Neural progenitor cell (in vitro differentiated cells): ENCODE measurements at regions not wholly inside any gene's neighbourhood (a gene's known extent, or its start where the extent isn't known, plus 50 kb on each side); places are given as distances from the start of the nearest gene placed in this dataset.

Source experiments
- EZH2 ChIP-seq: fragments of 200-600 bp; sonication (generic); IDR thresholded peaks from 2 replicates; pipeline ENCODE4 v1.6.1; 2017; ENCODE audit warnings: antibody characterized with exemption, mild to moderate bottlenecking, moderate library complexity
- EZH2phosphoT487 ChIP-seq: fragments of 200-600 bp; sonication (generic); IDR thresholded peaks from 2 replicates; pipeline ENCODE4 v1.6.1; 2017; ENCODE audit warnings: antibody characterized with exemption
- TF ChIP-seq, protein P1 (sequence below): fragments of 200-600 bp; sonication (generic); IDR thresholded peaks from 2 replicates; pipeline ENCODE4 v1.5.1; 2017; ENCODE audit warnings: antibody characterized with exemption, mild to moderate bottlenecking

DNA sequence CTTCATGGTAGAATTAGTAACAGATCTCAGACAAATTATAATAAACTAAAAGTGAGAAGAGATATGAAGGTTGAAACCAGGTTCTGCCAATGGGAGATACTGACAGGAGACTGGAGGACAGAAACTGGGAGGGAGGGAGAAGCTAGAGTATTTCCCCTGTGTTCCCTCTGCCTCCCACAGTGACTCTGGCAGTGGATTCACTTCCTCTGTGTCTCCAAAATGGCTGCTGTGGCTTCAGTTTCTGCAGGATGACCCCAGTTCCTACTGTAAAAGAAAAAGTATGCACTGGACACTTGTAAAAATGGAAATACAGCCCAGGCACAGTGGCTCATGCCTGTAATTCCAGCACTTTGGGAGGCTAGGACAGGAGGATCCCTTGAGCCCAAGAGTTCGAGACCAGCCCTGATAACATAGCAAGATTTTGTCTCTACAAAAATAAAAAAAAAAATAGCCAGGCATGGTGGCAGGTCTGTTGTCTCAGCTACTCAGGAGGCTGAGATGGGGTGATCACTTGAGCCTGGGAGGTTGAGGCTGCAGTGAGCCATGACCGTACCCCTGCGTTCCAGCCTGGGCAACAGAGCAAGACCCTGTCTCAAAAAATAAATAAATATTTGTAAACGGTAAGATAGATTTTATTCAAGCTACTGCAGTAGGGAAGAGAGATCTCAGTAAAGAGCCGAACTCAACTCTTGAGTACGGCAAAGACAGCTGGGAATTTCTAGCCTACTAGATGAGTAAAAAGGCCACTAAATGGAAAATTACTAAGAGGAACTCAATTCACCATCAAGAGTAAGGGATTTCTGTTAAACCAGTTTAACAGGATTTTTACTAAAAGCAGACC lies 156.6 kb upstream of the TRIM24 start:
- TF ChIP-seq, protein P1, sequence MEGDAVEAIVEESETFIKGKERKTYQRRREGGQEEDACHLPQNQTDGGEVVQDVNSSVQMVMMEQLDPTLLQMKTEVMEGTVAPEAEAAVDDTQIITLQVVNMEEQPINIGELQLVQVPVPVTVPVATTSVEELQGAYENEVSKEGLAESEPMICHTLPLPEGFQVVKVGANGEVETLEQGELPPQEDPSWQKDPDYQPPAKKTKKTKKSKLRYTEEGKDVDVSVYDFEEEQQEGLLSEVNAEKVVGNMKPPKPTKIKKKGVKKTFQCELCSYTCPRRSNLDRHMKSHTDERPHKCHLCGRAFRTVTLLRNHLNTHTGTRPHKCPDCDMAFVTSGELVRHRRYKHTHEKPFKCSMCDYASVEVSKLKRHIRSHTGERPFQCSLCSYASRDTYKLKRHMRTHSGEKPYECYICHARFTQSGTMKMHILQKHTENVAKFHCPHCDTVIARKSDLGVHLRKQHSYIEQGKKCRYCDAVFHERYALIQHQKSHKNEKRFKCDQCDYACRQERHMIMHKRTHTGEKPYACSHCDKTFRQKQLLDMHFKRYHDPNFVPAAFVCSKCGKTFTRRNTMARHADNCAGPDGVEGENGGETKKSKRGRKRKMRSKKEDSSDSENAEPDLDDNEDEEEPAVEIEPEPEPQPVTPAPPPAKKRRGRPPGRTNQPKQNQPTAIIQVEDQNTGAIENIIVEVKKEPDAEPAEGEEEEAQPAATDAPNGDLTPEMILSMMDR: no peak
- TF ChIP-seq EZH2phosphoT487 (no peak), EZH2 (no peak)
